Panc1 (cell line): ENCODE measurements at regions not wholly inside any gene's neighbourhood (a gene's known extent, or its start where the extent isn't known, plus 50 kb on each side); places are given as distances from the start of the nearest gene placed in this dataset.
"Not testable (repeated sequence)": the region's sequence is repeated elsewhere in the genome, so short reads cannot be mapped to it uniquely, and the experiment has no call there.

ENCODE experiments used
- ATAC-seq: fragments of 200-7000 bp; cut with Tn5 transposase; 2 replicates; pipeline ENCODE4 v1.9.1; 2020; ENCODE audit warnings: mild to moderate bottlenecking, moderate library complexity
- BruUV-seq: library from RNA; stranded (reverse); fragments of 400-500 nt; replicated peaks from 2 replicates; lab custom pipeline; 2021; lab: Mats Ljungman, UMichigan
- CTCF ChIA-PET: fragments of 300-600 bp; sonication (Branson Sonifier 250); formaldehyde crosslinking; loops from one replicate; lab custom pipeline; 2022; ENCODE audit warnings: antibody characterized with exemption; lab: Charles Lee
- POLR2A ChIA-PET: fragments of 300-600 bp; sonication (Branson Sonifier 250); formaldehyde crosslinking; loops from one replicate; lab custom pipeline; 2022; ENCODE audit warnings: antibody characterized with exemption; lab: Charles Lee
- DNase-seq: peaks from one replicate; pipeline ENCODE4 v3.0.0-alpha.2; 2010; ENCODE audit warnings: low read depth, low spot score
- H3K27ac ChIP-seq: 2 replicates; pipeline ENCODE4 v1.5.1; 2011; ENCODE audit warnings: mild to moderate bottlenecking, low read length, inconsistent platforms
- H3K27me3 ChIP-seq: fragments of 200-500 bp; sonication (Bioruptor generic); 2 replicates; pipeline ENCODE4 v1.6.0; 2014; ENCODE audit warnings: low read length, inconsistent platforms; ENCODE audit not compliant: control insufficient read depth, insufficient read depth
- H3K36me3 ChIP-seq: fragments of 200-500 bp; sonication (Bioruptor generic); 2 replicates; pipeline ENCODE4 v1.5.1; 2014; ENCODE audit warnings: inconsistent platforms, mild to moderate bottlenecking, low read length, moderate library complexity; ENCODE audit not compliant: control insufficient read depth, insufficient read depth
- H3K4me1 ChIP-seq: 2 replicates; pipeline ENCODE4 v1.5.1; 2011; ENCODE audit warnings: inconsistent platforms, mild to moderate bottlenecking, low read length, moderate library complexity; ENCODE audit not compliant: control insufficient read depth, insufficient read depth
- H3K4me3 ChIP-seq, 2 experiments: 2 replicates each; pipeline ENCODE4 v1.5.1; 2011 to 2012; ENCODE audit warnings: low read depth in 2 of 2, low read length in 2 of 2, mild to moderate bottlenecking in 2 of 2, inconsistent platforms in 1 of 2, moderate library complexity in 1 of 2
- H3K9me3 ChIP-seq: fragments of 200-500 bp; sonication (Bioruptor generic); 2 replicates; pipeline ENCODE4 v1.5.1; 2014; ENCODE audit warnings: low read depth, mild to moderate bottlenecking, inconsistent platforms, low read length, moderate library complexity; ENCODE audit not compliant: control insufficient read depth, insufficient read depth
- POLR2AphosphoS5 ChIP-seq: IDR thresholded peaks from 2 replicates; pipeline ENCODE4 v1.6.1; 2012; ENCODE audit warnings: mild to moderate bottlenecking, low read depth, low read length, moderate library complexity
- SIN3A ChIP-seq: IDR thresholded peaks from 2 replicates; pipeline ENCODE4 v1.6.1; 2012; ENCODE audit warnings: low read depth, mild to moderate bottlenecking, low read length, moderate library complexity, borderline replicate concordance; ENCODE audit not compliant: insufficient read depth
- TCF7L2 ChIP-seq: IDR thresholded peaks from 2 replicates; pipeline ENCODE4 v1.6.1; 2011; ENCODE audit warnings: mild to moderate bottlenecking, low read depth, low read length, inconsistent platforms
- in situ Hi-C: cut with HindIII; loops from 2 replicates; pipeline ENCODE4 v1.10.0; 2016; ENCODE audit warnings: low sequenced_read_pairs, low pct_unique_long_range_greater_than_20kb
- intact Hi-C: fragments of 100-400 bp; cut with micrococcal nuclease; formaldehyde crosslinking; loops from one replicate; pipeline ENCODE4 v1.10.0; 2022; ENCODE audit not compliant: unreplicated experiment
- TF ChIP-seq, protein P1 (sequence below): fragments of 450-650 bp; IDR thresholded peaks from 2 replicates; pipeline ENCODE4 v1.5.1; 2017; ENCODE audit warnings: mild to moderate bottlenecking
- TF ChIP-seq, protein P2 (sequence below), 2 experiments: IDR thresholded peaks; 2 replicates each; pipeline ENCODE4 v1.6.1; 2011 to 2012; ENCODE audit warnings: low read depth in 2 of 2, control low read depth in 1 of 2, low read length in 1 of 2, mild to moderate bottlenecking in 1 of 2, moderate library complexity in 1 of 2; ENCODE audit not compliant: insufficient read depth in 1 of 2

DNA sequence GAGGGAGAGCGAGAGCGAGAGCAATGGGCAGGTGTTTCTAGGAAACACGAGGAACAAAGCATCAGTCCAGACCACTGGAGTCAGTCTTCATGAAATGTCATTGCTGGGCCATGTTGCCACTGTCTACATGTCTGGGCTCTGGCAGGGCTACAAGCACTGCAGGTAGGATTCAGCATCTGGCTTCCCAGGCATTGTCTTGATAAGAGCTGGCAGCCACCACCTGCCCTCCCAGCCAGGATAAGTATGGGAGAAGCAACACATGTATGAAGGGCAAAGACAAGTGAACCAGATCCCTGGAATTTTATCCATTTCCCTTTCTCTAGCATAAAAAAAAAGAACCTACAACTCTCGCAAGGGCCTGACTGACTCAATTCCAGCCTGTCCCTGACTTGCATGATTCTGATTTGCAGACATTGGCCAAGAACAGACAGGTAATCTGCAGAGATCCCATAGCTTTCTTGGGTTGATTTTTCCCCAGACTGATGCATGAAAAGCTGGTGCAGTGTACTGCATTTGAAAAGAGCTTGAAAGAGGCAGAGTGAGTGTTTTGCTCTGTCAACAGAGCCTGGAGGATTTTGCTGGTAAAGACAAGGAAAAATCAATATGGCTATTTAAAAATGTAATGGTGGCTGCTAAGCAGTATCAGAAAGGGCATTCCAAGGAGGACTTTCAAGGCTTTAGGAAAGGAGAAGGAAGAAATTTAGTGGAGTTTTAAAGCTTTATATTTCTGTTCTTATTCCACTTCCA, 157.2 kb upstream of the MYRIP start:
- intact Hi-C loops = no loop called here
- POLR2A ChIA-PET = no interaction called here
- H3K4me1 ChIP-seq = no peaks in the 10 kb centered on the region
- BruUV-seq = no TSS peak
- DNase-seq = no peak
- no peaks in the 10 kb centered on the region for H3K36me3 ChIP-seq
- ATAC-seq = no peak
- CTCF ChIA-PET = interaction anchor here (0.7 kb wide), 1 partner anchor 442 kb away, joined by 6 read pairs; no protein-coding TSS in a partner anchor
- no peaks in the 10 kb centered on the region for H3K9me3 ChIP-seq
- H3K27ac ChIP-seq = no peak overlapping the region
- no peaks in the 10 kb centered on the region for H3K27me3 ChIP-seq
- TF ChIP-seq SIN3A (no peak), POLR2AphosphoS5 (no peak), TCF7L2 (no peak)
- TF ChIP-seq, protein P1, sequence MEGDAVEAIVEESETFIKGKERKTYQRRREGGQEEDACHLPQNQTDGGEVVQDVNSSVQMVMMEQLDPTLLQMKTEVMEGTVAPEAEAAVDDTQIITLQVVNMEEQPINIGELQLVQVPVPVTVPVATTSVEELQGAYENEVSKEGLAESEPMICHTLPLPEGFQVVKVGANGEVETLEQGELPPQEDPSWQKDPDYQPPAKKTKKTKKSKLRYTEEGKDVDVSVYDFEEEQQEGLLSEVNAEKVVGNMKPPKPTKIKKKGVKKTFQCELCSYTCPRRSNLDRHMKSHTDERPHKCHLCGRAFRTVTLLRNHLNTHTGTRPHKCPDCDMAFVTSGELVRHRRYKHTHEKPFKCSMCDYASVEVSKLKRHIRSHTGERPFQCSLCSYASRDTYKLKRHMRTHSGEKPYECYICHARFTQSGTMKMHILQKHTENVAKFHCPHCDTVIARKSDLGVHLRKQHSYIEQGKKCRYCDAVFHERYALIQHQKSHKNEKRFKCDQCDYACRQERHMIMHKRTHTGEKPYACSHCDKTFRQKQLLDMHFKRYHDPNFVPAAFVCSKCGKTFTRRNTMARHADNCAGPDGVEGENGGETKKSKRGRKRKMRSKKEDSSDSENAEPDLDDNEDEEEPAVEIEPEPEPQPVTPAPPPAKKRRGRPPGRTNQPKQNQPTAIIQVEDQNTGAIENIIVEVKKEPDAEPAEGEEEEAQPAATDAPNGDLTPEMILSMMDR = no peak
- TF ChIP-seq, protein P2, sequence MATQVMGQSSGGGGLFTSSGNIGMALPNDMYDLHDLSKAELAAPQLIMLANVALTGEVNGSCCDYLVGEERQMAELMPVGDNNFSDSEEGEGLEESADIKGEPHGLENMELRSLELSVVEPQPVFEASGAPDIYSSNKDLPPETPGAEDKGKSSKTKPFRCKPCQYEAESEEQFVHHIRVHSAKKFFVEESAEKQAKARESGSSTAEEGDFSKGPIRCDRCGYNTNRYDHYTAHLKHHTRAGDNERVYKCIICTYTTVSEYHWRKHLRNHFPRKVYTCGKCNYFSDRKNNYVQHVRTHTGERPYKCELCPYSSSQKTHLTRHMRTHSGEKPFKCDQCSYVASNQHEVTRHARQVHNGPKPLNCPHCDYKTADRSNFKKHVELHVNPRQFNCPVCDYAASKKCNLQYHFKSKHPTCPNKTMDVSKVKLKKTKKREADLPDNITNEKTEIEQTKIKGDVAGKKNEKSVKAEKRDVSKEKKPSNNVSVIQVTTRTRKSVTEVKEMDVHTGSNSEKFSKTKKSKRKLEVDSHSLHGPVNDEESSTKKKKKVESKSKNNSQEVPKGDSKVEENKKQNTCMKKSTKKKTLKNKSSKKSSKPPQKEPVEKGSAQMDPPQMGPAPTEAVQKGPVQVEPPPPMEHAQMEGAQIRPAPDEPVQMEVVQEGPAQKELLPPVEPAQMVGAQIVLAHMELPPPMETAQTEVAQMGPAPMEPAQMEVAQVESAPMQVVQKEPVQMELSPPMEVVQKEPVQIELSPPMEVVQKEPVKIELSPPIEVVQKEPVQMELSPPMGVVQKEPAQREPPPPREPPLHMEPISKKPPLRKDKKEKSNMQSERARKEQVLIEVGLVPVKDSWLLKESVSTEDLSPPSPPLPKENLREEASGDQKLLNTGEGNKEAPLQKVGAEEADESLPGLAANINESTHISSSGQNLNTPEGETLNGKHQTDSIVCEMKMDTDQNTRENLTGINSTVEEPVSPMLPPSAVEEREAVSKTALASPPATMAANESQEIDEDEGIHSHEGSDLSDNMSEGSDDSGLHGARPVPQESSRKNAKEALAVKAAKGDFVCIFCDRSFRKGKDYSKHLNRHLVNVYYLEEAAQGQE (IDR thresholded peaks at IDR 0.05; ENCODE audit: insufficient read depth in 1 of 2, low read depth in 2 of 2, low read length in 1 of 2) = no peak
- H3K4me3 ChIP-seq = no peak overlapping the region
- in situ Hi-C loops = no loop called here

DNA sequence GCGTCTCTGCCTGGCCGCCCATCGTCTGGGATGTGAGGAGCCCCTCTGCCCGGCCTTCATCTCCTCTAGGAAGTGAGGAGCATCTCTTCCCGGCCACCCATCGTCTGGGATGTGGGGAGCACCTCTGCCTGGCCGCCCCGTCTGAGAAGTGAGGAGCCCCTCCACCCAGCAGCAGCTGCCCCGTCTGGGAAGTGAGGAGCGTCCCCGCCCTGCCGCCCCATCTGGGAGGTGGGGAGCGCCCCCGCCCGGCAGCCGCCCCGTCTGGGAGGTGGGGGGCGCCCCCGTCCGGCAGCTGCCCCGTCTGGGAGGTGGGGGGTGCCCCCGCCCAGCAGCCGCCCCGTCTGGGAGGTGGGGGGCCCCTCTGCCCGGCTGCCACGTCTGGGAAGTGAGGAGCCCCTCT, 153.7 kb upstream of the MYRIP start:
- H3K27me3 ChIP-seq, DNase-seq, H3K4me3 ChIP-seq, H3K36me3 ChIP-seq, H3K9me3 ChIP-seq, H3K4me1 ChIP-seq, in situ Hi-C loops, H3K27ac ChIP-seq, ATAC-seq, CTCF ChIA-PET, POLR2A ChIA-PET, intact Hi-C loops, BruUV-seq: not testable (repeated sequence)

DNA sequence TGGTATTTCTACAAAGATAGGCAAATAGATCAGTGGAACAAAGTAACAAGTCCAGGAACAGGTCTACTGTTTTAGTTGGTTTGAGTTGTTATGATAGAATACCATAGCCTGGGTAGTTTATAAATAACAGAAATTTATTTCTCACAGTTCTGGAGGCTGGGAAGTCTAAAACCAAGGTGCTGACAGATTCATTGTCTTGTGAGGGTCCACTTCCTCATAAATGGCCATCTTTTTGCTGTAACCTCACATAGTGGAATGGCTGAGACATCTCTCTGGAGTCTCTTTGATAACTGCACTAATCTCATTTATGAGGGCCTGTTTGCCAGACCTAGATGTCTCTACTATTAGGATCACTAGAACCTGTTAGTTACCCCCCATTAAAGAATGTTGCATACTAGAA, 152.3 kb upstream of the MYRIP start:
- Histone ChIP-seq H3K4me1 (no peaks in the 10 kb centered on the region), H3K27me3 (no peaks in the 10 kb centered on the region), H3K36me3 (no peaks in the 10 kb centered on the region), H3K4me3 (no peak overlapping the region), H3K27ac (no peak overlapping the region), H3K9me3 (no peaks in the 10 kb centered on the region)
- in situ Hi-C loops (no loop called here), intact Hi-C loops (no loop called here)
- no peak for TF ChIP-seq POLR2AphosphoS5
- TF ChIP-seq, protein P1 = no peak
- no peak for TF ChIP-seq SIN3A
- TF ChIP-seq, protein P2 (IDR thresholded peaks at IDR 0.05; ENCODE audit: insufficient read depth in 1 of 2, low read depth in 2 of 2, low read length in 1 of 2) = no peak
- TF ChIP-seq TCF7L2 = no peak
- POLR2A ChIA-PET = no interaction called here
- no TSS peak for BruUV-seq
- ATAC-seq (no peak), DNase-seq (no peak)
- CTCF ChIA-PET = no interaction called here
